Tibial nerve (tissue), 4 donors: ENCODE measurements at regions not wholly inside any gene's neighbourhood (a gene's known extent, or its start where the extent isn't known, plus 50 kb on each side); places are given as distances from the start of the nearest gene placed in this dataset.
"Not testable (repeated sequence)": the region's sequence is repeated elsewhere in the genome, so short reads cannot be mapped to it uniquely, and the experiment has no call there.

ENCODE experiments used
- DNase-seq, 2 donors: peaks; one replicate each; pipeline ENCODE4 v3.0.0-alpha.2; 2019; ENCODE audit warnings: low spot score in 2 of 2
- H3K27ac ChIP-seq, 4 donors: fragments of 200-600 bp; sonication (generic) in 3 of 4; one replicate each; pipeline ENCODE4 v1.5.1; 2017 to 2019; ENCODE audit warnings: mild to moderate bottlenecking in 1 of 4
- H3K27me3 ChIP-seq, 2 donors: fragments of 200-600 bp; sonication (generic) in 1 of 2; one replicate each; pipeline versions ENCODE4 v1.5.1 to v1.6.0; 2017 to 2019
- H3K36me3 ChIP-seq, 3 donors: fragments of 200-600 bp; sonication (generic); one replicate each; pipeline ENCODE4 v1.5.1; 2018 to 2019
- H3K4me1 ChIP-seq, 4 donors: fragments of 200-600 bp; sonication (generic) in 3 of 4; one replicate each; pipeline ENCODE4 v1.5.1; 2017 to 2019
- H3K4me3 ChIP-seq, 4 donors: fragments of 200-600 bp; sonication (generic) in 3 of 4; one replicate each; pipeline ENCODE4 v1.5.1; 2017 to 2019; ENCODE audit warnings: mild to moderate bottlenecking in 1 of 4, moderate library complexity in 1 of 4
- H3K9me3 ChIP-seq, 4 donors: fragments of 200-600 bp; sonication (generic) in 3 of 4; one replicate each; pipeline ENCODE4 v1.5.1; 2017 to 2019
- CTCF ChIP-seq, 5 experiments: fragments of 200-600 bp in 3 of 5; fragments of 450-650 bp in 2 of 5; sonication (generic) in 3 of 5; IDR thresholded peaks; one replicate each; pipeline ENCODE4 v1.5.1; 2016 to 2019; ENCODE audit warnings: antibody characterized with exemption in 5 of 5, mild to moderate bottlenecking in 3 of 5, moderate library complexity in 2 of 5
- EP300 ChIP-seq, 2 donors: sonication (generic); formaldehyde crosslinking; IDR thresholded peaks; one replicate each; pipeline ENCODE4 v1.6.1; 2017; ENCODE audit warnings: antibody characterized with exemption in 2 of 2, mild to moderate bottlenecking in 1 of 2
- POLR2A ChIP-seq, 2 donors: fragments of 450-650 bp; IDR thresholded peaks; one replicate each; pipeline ENCODE4 v1.6.1; 2017; ENCODE audit warnings: antibody characterized with exemption in 2 of 2, mild to moderate bottlenecking in 2 of 2, moderate library complexity in 2 of 2
- WGBS, 2 donors: methylation state at CpG; one replicate each; pipeline ENCODE4 v1.1.5; 2018; 5-methylcytosine and 5-hydroxymethylcytosine counted together

- 73 to 82% methylated on average over 4 of the region's 4 CpGs for WGBS, 2 donors
- H3K36me3 ChIP-seq = no peaks in the 10 kb centered on the region
- no peak for TF ChIP-seq CTCF (IDR thresholded peaks at IDR 0.05)
- TF ChIP-seq POLR2A (IDR thresholded peaks at IDR 0.05) = no peak
- TF ChIP-seq EP300 (IDR thresholded peaks at IDR 0.05) = no peak
- no peak overlapping the region for H3K27ac ChIP-seq
- H3K4me3 ChIP-seq = no peak overlapping the region
- no peak for DNase-seq
- no peaks in the 10 kb centered on the region for H3K9me3 ChIP-seq
- H3K4me1 ChIP-seq = no peaks in the 10 kb centered on the region
- no peaks in the 10 kb centered on the region for H3K27me3 ChIP-seq
Observed at GRCh38 chr9:12318732-12319685, 374.2 kb upstream of the TYRP1 start.

- TF ChIP-seq CTCF (IDR thresholded peaks at IDR 0.05) (no peak), POLR2A (IDR thresholded peaks at IDR 0.05) (no peak), EP300 (IDR thresholded peaks at IDR 0.05) (no peak)
- whole genome bisulfite sequencing, 2 donors = 68 to 75% methylated on average over 5 of the region's 5 CpGs
- no peak for DNase-seq
Observed at GRCh38 chr9:12329623-12329985, 363.6 kb upstream of the TYRP1 start.

GRCh38 chr9:12333966-12334365 is 359.2 kb upstream of the TYRP1 start:
- not testable (repeated sequence) for H3K4me3 ChIP-seq, H3K27ac ChIP-seq, H3K36me3 ChIP-seq, H3K27me3 ChIP-seq, DNase-seq, H3K4me1 ChIP-seq, H3K9me3 ChIP-seq
- WGBS, 2 donors = 79 to 85% methylated on average over 24 to 25 of the region's 26 CpGs

More at GRCh38 chr9:12329623-12329985, 363.6 kb upstream of the TYRP1 start:
- no peaks in the 10 kb centered on the region for H3K27me3 ChIP-seq
- H3K36me3 ChIP-seq = no peaks in the 10 kb centered on the region
- no peak overlapping the region for H3K4me3 ChIP-seq
- H3K27ac ChIP-seq = no peak overlapping the region
- H3K4me1 ChIP-seq = no peaks in the 10 kb centered on the region
- H3K9me3 ChIP-seq = no peaks in the 10 kb centered on the region

- no peak for TF ChIP-seq CTCF (IDR thresholded peaks at IDR 0.05)
- TF ChIP-seq EP300 (IDR thresholded peaks at IDR 0.05) = no peak
- no peak for TF ChIP-seq POLR2A (IDR thresholded peaks at IDR 0.05)
- H3K27ac ChIP-seq = no peak overlapping the region
- H3K9me3 ChIP-seq = no peaks in the 10 kb centered on the region
- no peak for DNase-seq
- H3K4me1 ChIP-seq = no peaks in the 10 kb centered on the region
- no peaks in the 10 kb centered on the region for H3K36me3 ChIP-seq
- 64 to 77% methylated on average over 1 of the region's 1 CpG for WGBS, 2 donors
- no peaks in the 10 kb centered on the region for H3K27me3 ChIP-seq
- no peak overlapping the region for H3K4me3 ChIP-seq
Observed at GRCh38 chr9:12350775-12351174, 342.4 kb upstream of the TYRP1 start.

- no peaks in the 10 kb centered on the region for H3K4me1 ChIP-seq
- no peaks in the 10 kb centered on the region for H3K9me3 ChIP-seq
- no peak for TF ChIP-seq EP300 (IDR thresholded peaks at IDR 0.05)
- TF ChIP-seq POLR2A (IDR thresholded peaks at IDR 0.05) = no peak
- TF ChIP-seq CTCF (IDR thresholded peaks at IDR 0.05) = no peak
- WGBS, 2 donors = 42 to 45% methylated on average over 3 of the region's 3 CpGs
- no peaks in the 10 kb centered on the region for H3K27me3 ChIP-seq
- no peak for DNase-seq
- H3K36me3 ChIP-seq = no peaks in the 10 kb centered on the region
- H3K4me3 ChIP-seq = no peak overlapping the region
- H3K27ac ChIP-seq = no peak overlapping the region
Observed at GRCh38 chr9:12351293-12352044, 341.7 kb upstream of the TYRP1 start.
